NT2/D1 (cell line): ENCODE measurements at regions not wholly inside any gene's neighbourhood (a gene's known extent, or its start where the extent isn't known, plus 50 kb on each side); places are given as distances from the start of the nearest gene placed in this dataset.
"Not testable (repeated sequence)": the region's sequence is repeated elsewhere in the genome, so short reads cannot be mapped to it uniquely, and the experiment has no call there.

ENCODE experiments used
- DNase-seq: peaks from one replicate; pipeline ENCODE4 v3.0.0-alpha.2; 2011; ENCODE audit warnings: low read depth, low spot score
- H3K27me3 ChIP-seq: 2 replicates; pipeline ENCODE4 v1.6.0; 2011; ENCODE audit warnings: mild to moderate bottlenecking; ENCODE audit not compliant: insufficient read length, insufficient read depth
- H3K36me3 ChIP-seq: 2 replicates; pipeline ENCODE4 v1.6.1; 2011; ENCODE audit warnings: mild to moderate bottlenecking, low read length, mixed read lengths; ENCODE audit not compliant: insufficient read depth, insufficient read length
- H3K4me1 ChIP-seq: 2 replicates; pipeline ENCODE4 v1.5.1; 2011; ENCODE audit not compliant: insufficient read depth, insufficient read length
- H3K4me3 ChIP-seq: 2 replicates; pipeline ENCODE4 v1.5.1; 2011; ENCODE audit warnings: low read depth; ENCODE audit not compliant: insufficient read length
- H3K9ac ChIP-seq: 2 replicates; pipeline ENCODE4 v1.6.0; 2011; ENCODE audit warnings: low read depth; ENCODE audit not compliant: insufficient read length
- H3K9me3 ChIP-seq: 2 replicates; pipeline ENCODE4 v1.5.1; 2011; ENCODE audit warnings: mild to moderate bottlenecking, low read length; ENCODE audit not compliant: insufficient read depth
- SUZ12 ChIP-seq: IDR thresholded peaks from 2 replicates; pipeline ENCODE4 v1.6.1; 2011; ENCODE audit not compliant: insufficient read length, insufficient read depth; ENCODE audit errors: extremely low read depth
- YY1 ChIP-seq: IDR thresholded peaks from 2 replicates; pipeline ENCODE4 v1.6.1; 2011; ENCODE audit not compliant: insufficient read length, insufficient read depth
- ZNF274 ChIP-seq: IDR thresholded peaks from 2 replicates; pipeline ENCODE4 v1.6.1; 2011; ENCODE audit warnings: mild to moderate bottlenecking, low read depth, low read length

GRCh38 chr1:163580926-163581325, 259.2 kb downstream of the NUF2 start:
- H3K9me3 ChIP-seq, result no peaks in the 10 kb centered on the region
- H3K9ac ChIP-seq, result no peak overlapping the region
- H3K4me1 ChIP-seq, result no peaks in the 10 kb centered on the region
- TF ChIP-seq ZNF274 (no peak), YY1 (no peak), SUZ12 (no peak)
- no peak overlapping the region for H3K4me3 ChIP-seq
- DNase-seq, result no peak
- H3K36me3 ChIP-seq, result no peaks in the 10 kb centered on the region
- no peaks in the 10 kb centered on the region for H3K27me3 ChIP-seq

- H3K4me3 ChIP-seq, result no peak overlapping the region
- H3K27me3 ChIP-seq, result no peaks in the 10 kb centered on the region
- H3K36me3 ChIP-seq, result no peaks in the 10 kb centered on the region
- no peak for DNase-seq
- TF ChIP-seq ZNF274 (no peak), SUZ12 (no peak), YY1 (no peak)
- H3K9me3 ChIP-seq, result no peaks in the 10 kb centered on the region
- no peak overlapping the region for H3K9ac ChIP-seq
- no peaks in the 10 kb centered on the region for H3K4me1 ChIP-seq
Observed at GRCh38 chr1:163583661-163584181, 262.0 kb downstream of the NUF2 start.

- H3K36me3 ChIP-seq, result no peaks in the 10 kb centered on the region
- TF ChIP-seq YY1 (no peak), SUZ12 (no peak), ZNF274 (no peak)
- H3K4me1 ChIP-seq, result no peaks in the 10 kb centered on the region
- H3K27me3 ChIP-seq, result no peaks in the 10 kb centered on the region
- no peaks in the 10 kb centered on the region for H3K9me3 ChIP-seq
- H3K9ac ChIP-seq, result no peak overlapping the region
- no peak overlapping the region for H3K4me3 ChIP-seq
- no peak for DNase-seq
Observed at GRCh38 chr1:163585796-163586195, 264.0 kb downstream of the NUF2 start.

GRCh38 chr1:163588796-163589195, 267.0 kb downstream of the NUF2 start:
- no peaks in the 10 kb centered on the region for H3K36me3 ChIP-seq
- no peak overlapping the region for H3K4me3 ChIP-seq
- no peaks in the 10 kb centered on the region for H3K27me3 ChIP-seq
- TF ChIP-seq ZNF274 (no peak), YY1 (no peak), SUZ12 (no peak)
- peaks cover 10% of the 10 kb centered on the region; the same call in 1 of the 2 replicates for H3K9me3 ChIP-seq
- DNase-seq, result no peak
- H3K9ac ChIP-seq, result no peak overlapping the region
- no peaks in the 10 kb centered on the region for H3K4me1 ChIP-seq

DNA sequence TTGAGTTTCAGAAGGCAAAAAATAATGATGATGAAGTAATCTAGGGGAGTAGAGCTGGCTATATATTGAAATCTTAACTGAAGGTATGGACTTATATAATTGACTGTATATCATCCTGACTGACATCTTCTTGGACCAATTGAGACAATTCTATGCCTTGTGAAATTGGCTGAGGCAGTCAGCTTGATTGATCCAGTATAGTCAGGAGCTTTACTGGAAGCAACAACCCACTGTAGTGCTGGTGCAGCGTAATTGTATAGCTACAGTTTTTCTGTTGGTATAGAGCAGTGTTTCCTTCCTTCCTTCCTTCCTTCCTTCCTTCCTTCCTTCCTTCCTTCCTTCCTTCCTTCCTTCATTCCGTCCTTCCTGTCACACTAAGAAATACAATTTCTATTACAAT, 268.0 kb downstream of the NUF2 start:
- Histone ChIP-seq H3K9me3 (peaks cover 17% of the 10 kb centered on the region; the same call in 1 of the 2 replicates), H3K9ac (no peak overlapping the region), H3K27me3 (no peaks in the 10 kb centered on the region), H3K36me3 (no peaks in the 10 kb centered on the region), H3K4me3 (no peak overlapping the region), H3K4me1 (no peaks in the 10 kb centered on the region)
- TF ChIP-seq SUZ12 (no peak), YY1 (no peak), ZNF274 (no peak)
- no peak for DNase-seq

DNA sequence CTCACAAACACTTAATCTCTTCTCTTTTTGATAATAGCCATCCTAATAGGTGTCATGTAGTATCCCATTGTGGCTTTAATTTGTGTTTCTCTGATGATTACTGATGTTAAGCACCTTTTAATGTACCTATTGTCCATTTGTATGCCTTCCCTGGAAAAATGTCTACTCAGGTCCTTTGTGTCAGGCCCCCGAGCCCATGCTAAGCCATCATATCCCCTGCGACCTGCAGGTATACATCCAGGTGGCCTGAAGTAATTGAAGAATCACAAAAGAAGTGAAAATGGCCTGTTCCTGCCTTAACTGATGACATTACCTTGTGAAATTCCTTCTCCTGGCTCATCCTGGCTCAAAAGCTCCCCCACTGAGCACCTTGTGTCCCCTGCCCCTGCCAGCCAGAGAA, 269.4 kb downstream of the NUF2 start:
- not testable (repeated sequence) for H3K4me1 ChIP-seq, H3K27me3 ChIP-seq, H3K9ac ChIP-seq, DNase-seq, H3K36me3 ChIP-seq, H3K4me3 ChIP-seq
- peaks cover 17% of the 10 kb centered on the region; the same call in 1 of the 2 replicates for H3K9me3 ChIP-seq

GRCh38 chr1:163592623-163593022, 270.9 kb downstream of the NUF2 start:
- peaks cover 17% of the 10 kb centered on the region; the same call in 1 of the 2 replicates for H3K9me3 ChIP-seq
- H3K4me3 ChIP-seq, H3K36me3 ChIP-seq, H3K9ac ChIP-seq, H3K4me1 ChIP-seq, DNase-seq, H3K27me3 ChIP-seq: not testable (repeated sequence)

- not testable (repeated sequence) for H3K9ac ChIP-seq, H3K4me1 ChIP-seq, H3K4me3 ChIP-seq, DNase-seq, H3K36me3 ChIP-seq, H3K27me3 ChIP-seq
- H3K9me3 ChIP-seq, result peaks cover 29% of the 10 kb centered on the region; the same call in 1 of the 2 replicates
Observed at GRCh38 chr1:163596106-163596505, 274.4 kb downstream of the NUF2 start.
